GM19372 (cell line): ENCODE measurements at regions not wholly inside any gene's neighbourhood (a gene's known extent, or its start where the extent isn't known, plus 50 kb on each side); places are given as distances from the start of the nearest gene placed in this dataset.

Experiments used
- ATAC-seq: cut with Tn5 transposase; IDR thresholded peaks from one replicate; pipeline ENCODE4 v1.9.1; 2021; ENCODE audit warnings: mild to moderate bottlenecking, low read depth, moderate library complexity; ENCODE audit not compliant: unreplicated experiment

- no peak for ATAC-seq
Measured at GRCh38 chr15:61798631-61799030, 261.6 kb downstream of the VPS13C start.

GRCh38 chr15:61796056-61796455, 264.2 kb downstream of the VPS13C start:
- no peak for ATAC-seq

- no peak for ATAC-seq
Measured at GRCh38 chr15:61794881-61795280, 265.4 kb downstream of the VPS13C start.

GRCh38 chr15:61794276-61794675, 266.0 kb downstream of the VPS13C start:
- ATAC-seq, result no peak

- no peak for ATAC-seq
Measured at GRCh38 chr15:61784734-61785133, 275.5 kb downstream of the VPS13C start.

- no peak for ATAC-seq
Measured at GRCh38 chr15:61780278-61780980, 279.8 kb downstream of the VPS13C start.

GRCh38 chr15:61777689-61778088, 282.6 kb downstream of the VPS13C start:
- ATAC-seq, result no peak

- ATAC-seq, result no peak
Measured at GRCh38 chr15:61769557-61769956, 290.7 kb downstream of the VPS13C start.

- ATAC-seq, result no peak
Measured at GRCh38 chr15:61768131-61768530, 292.1 kb downstream of the VPS13C start.

GRCh38 chr15:61764981-61765380, 295.3 kb downstream of the VPS13C start:
- ATAC-seq, result no peak

- ATAC-seq, result no peak
Measured at GRCh38 chr15:61764141-61764540, 296.1 kb downstream of the VPS13C start.

- no peak for ATAC-seq
Measured at GRCh38 chr15:61762676-61763075, 297.6 kb downstream of the VPS13C start.

- ATAC-seq, result no peak
Measured at GRCh38 chr15:61759639-61760038, 300.6 kb downstream of the VPS13C start.

GRCh38 chr15:61756071-61756820, 304.0 kb downstream of the VPS13C start:
- ATAC-seq, result no peak

GRCh38 chr15:61755467-61755866, 304.8 kb downstream of the VPS13C start:
- ATAC-seq, result no peak

- ATAC-seq, result no peak
Measured at GRCh38 chr15:61753018-61753710, 307.1 kb downstream of the VPS13C start.

- no peak for ATAC-seq
Measured at GRCh38 chr15:61752001-61752400, 308.2 kb downstream of the VPS13C start.

- ATAC-seq, result no peak
Measured at GRCh38 chr15:61750271-61751084, 309.8 kb downstream of the VPS13C start.

GRCh38 chr15:61749169-61749568, 311.1 kb downstream of the VPS13C start:
- ATAC-seq, result no peak

GRCh38 chr15:61748529-61748928, 311.7 kb downstream of the VPS13C start:
- no peak for ATAC-seq

- ATAC-seq, result no peak
Measured at GRCh38 chr15:61746589-61746988, 313.7 kb downstream of the VPS13C start.
